ENCODE measurements at regions not wholly inside any gene's neighbourhood (a gene's known extent, or its start where the extent isn't known, plus 50 kb on each side); places are given as distances from the start of the nearest gene placed in this dataset.
"Not testable (repeated sequence)": the region's sequence is repeated elsewhere in the genome, so short reads cannot be mapped to it uniquely, and the experiment has no call there.

- TF ChIP-seq CTCF (IDR thresholded peaks at IDR 0.05); EZH2 (IDR thresholded peaks at IDR 0.05; ENCODE audit: borderline replicate concordance, insufficient read depth, low read depth, low read length, poor library complexity, severe bottlenecking): not testable (repeated sequence)
Observed at GRCh38 chrX:138880293-138880692, 168.8 kb upstream of the FGF13 start.
